IMR-90 (cell line): ENCODE measurements at regions not wholly inside any gene's neighbourhood (a gene's known extent, or its start where the extent isn't known, plus 50 kb on each side); places are given as distances from the start of the nearest gene placed in this dataset.

Experiments
- CEBPB ChIP-seq: IDR thresholded peaks from 2 replicates; pipeline ENCODE4 v1.6.1; 2012; ENCODE audit warnings: low read depth, low read length, improper control_type of control experiment
- ELK1 ChIP-seq: fragments of 150-350 bp; IDR thresholded peaks from 2 replicates; pipeline ENCODE4 v1.6.1; 2016; ENCODE audit warnings: low read depth, mild to moderate bottlenecking, low read length, moderate library complexity, borderline replicate concordance
- MXI1 ChIP-seq: IDR thresholded peaks from 2 replicates; pipeline ENCODE4 v1.6.1; 2012; ENCODE audit warnings: low read depth, mild to moderate bottlenecking, low read length, moderate library complexity, borderline replicate concordance
- NFE2L2 ChIP-seq: fragments of 150-350 bp; IDR thresholded peaks from 2 replicates; pipeline ENCODE4 v1.6.1; 2016; ENCODE audit warnings: low read depth, mild to moderate bottlenecking, low read length
- POLR2A ChIP-seq: IDR thresholded peaks from 2 replicates; pipeline ENCODE4 v1.6.1; 2012; ENCODE audit warnings: mild to moderate bottlenecking, low read depth, low read length
- RAD21 ChIP-seq: IDR thresholded peaks from 2 replicates; pipeline ENCODE4 v1.6.1; 2012; ENCODE audit warnings: low read length, improper control_type of control experiment
- RFX5 ChIP-seq: IDR thresholded peaks from 2 replicates; pipeline ENCODE4 v1.8.0; 2012; ENCODE audit warnings: low read depth, mild to moderate bottlenecking, low read length, moderate library complexity
- SMC3 ChIP-seq: fragments of 150-350 bp; IDR thresholded peaks from 2 replicates; pipeline ENCODE4 v1.6.1; 2016; ENCODE audit warnings: low read depth, mild to moderate bottlenecking, antibody characterized with exemption, low read length, moderate library complexity
- TF ChIP-seq, protein P1 (sequence below): conservative IDR thresholded peaks from 2 replicates; pipeline ENCODE4 v1.5.1; 2012; ENCODE audit warnings: mild to moderate bottlenecking, low read depth, low read length, improper control_type of control experiment
- TF ChIP-seq, protein P2 (sequence below): fragments of 150-350 bp; IDR thresholded peaks from 2 replicates; pipeline ENCODE4 v1.6.1; 2017; ENCODE audit warnings: mild to moderate bottlenecking, antibody characterized with exemption, low read length, low read depth

DNA sequence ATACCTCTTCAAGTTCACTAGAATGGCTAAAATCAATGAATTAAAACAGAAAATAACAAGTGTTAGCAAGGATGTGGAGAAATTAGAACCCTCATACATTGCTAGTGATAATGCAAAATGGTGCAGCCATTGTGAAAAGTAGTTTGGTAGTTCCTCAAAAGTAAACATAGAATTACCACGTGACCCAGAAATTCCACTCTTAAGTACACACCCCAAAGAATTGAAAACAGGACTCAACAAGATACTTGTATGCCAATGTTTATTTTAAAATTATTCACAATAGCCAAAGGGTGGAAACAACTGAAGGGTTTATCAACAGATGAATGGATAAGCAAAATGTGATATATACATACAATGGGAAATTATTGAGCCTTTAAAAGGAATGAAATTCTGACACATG is 70.3 kb downstream of the BARX1 start:
- TF ChIP-seq POLR2A: no peak
- TF ChIP-seq ELK1: no peak
- no peak for TF ChIP-seq RFX5
- TF ChIP-seq CEBPB: no peak
- TF ChIP-seq, protein P1, sequence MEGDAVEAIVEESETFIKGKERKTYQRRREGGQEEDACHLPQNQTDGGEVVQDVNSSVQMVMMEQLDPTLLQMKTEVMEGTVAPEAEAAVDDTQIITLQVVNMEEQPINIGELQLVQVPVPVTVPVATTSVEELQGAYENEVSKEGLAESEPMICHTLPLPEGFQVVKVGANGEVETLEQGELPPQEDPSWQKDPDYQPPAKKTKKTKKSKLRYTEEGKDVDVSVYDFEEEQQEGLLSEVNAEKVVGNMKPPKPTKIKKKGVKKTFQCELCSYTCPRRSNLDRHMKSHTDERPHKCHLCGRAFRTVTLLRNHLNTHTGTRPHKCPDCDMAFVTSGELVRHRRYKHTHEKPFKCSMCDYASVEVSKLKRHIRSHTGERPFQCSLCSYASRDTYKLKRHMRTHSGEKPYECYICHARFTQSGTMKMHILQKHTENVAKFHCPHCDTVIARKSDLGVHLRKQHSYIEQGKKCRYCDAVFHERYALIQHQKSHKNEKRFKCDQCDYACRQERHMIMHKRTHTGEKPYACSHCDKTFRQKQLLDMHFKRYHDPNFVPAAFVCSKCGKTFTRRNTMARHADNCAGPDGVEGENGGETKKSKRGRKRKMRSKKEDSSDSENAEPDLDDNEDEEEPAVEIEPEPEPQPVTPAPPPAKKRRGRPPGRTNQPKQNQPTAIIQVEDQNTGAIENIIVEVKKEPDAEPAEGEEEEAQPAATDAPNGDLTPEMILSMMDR: no peak
- TF ChIP-seq SMC3: no peak
- TF ChIP-seq RAD21: no peak
- TF ChIP-seq, protein P2, sequence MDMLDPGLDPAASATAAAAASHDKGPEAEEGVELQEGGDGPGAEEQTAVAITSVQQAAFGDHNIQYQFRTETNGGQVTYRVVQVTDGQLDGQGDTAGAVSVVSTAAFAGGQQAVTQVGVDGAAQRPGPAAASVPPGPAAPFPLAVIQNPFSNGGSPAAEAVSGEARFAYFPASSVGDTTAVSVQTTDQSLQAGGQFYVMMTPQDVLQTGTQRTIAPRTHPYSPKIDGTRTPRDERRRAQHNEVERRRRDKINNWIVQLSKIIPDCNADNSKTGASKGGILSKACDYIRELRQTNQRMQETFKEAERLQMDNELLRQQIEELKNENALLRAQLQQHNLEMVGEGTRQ: no peak
- no peak for TF ChIP-seq NFE2L2
- no peak for TF ChIP-seq MXI1
